Skeletal muscle tissue (tissue), 3 donors: ENCODE measurements at regions not wholly inside any gene's neighbourhood (a gene's known extent, or its start where the extent isn't known, plus 50 kb on each side); places are given as distances from the start of the nearest gene placed in this dataset.
"Not testable (repeated sequence)": the region's sequence is repeated elsewhere in the genome, so short reads cannot be mapped to it uniquely, and the experiment has no call there.

ENCODE experiments used
- H3K27ac ChIP-seq: one replicate; pipeline ENCODE4 v1.7.0; 2013; ENCODE audit warnings: mild to moderate bottlenecking, low read depth, low read length, inconsistent platforms
- H3K27me3 ChIP-seq, 3 donors: one replicate each; pipeline ENCODE4 v1.7.0; 2013; ENCODE audit warnings: low read length in 3 of 3; ENCODE audit not compliant: control insufficient read depth in 3 of 3, insufficient read depth in 3 of 3
- H3K36me3 ChIP-seq, 3 donors: one replicate each; pipeline ENCODE4 v1.7.0; 2013; ENCODE audit warnings: low read length in 3 of 3; ENCODE audit not compliant: control insufficient read depth in 3 of 3, insufficient read depth in 3 of 3
- H3K4me1 ChIP-seq, 3 donors: one replicate each; pipeline ENCODE4 v1.7.0; 2013; ENCODE audit warnings: low read length in 3 of 3, mild to moderate bottlenecking in 3 of 3; ENCODE audit not compliant: control insufficient read depth in 3 of 3, insufficient read depth in 3 of 3
- H3K4me3 ChIP-seq, 3 donors: one replicate each; pipeline ENCODE4 v1.7.0; 2013; ENCODE audit warnings: low read length in 3 of 3
- H3K9ac ChIP-seq, 3 donors: one replicate each; pipeline ENCODE4 v1.7.0; 2013; ENCODE audit warnings: low read length in 3 of 3, mild to moderate bottlenecking in 3 of 3, moderate library complexity in 2 of 3, low read depth in 1 of 3
- H3K9me3 ChIP-seq, 3 donors: one replicate each; pipeline ENCODE4 v1.7.0; 2013; ENCODE audit warnings: low read length in 3 of 3; ENCODE audit not compliant: control insufficient read depth in 3 of 3
- donor health status: Osteomylitis.

DNA sequence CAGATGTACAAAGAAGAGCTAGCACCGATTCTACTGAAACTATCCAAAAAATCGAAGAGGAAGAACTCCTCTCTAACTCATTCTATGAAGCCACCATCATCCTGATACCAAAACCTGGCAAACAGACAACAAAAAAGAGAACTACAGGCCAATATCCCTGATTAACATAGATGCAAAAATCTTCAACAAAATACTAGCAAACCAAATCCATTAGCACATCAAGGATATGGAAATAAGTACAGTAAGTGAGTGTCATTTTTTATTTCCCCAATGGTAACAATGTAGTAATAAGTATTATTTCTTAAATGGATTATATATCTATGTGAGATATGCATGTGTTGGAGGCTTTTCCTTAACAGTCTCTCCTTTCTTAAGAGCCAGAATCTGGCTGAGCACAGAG, 134.5 kb upstream of the SMLR1 start:
- H3K4me3 ChIP-seq: no peak overlapping the region
- H3K27me3 ChIP-seq: no peaks in the 10 kb centered on the region
- H3K4me1 ChIP-seq: no peaks in the 10 kb centered on the region
- no peaks in the 10 kb centered on the region for H3K9me3 ChIP-seq
- H3K36me3 ChIP-seq: no peaks in the 10 kb centered on the region
- H3K9ac ChIP-seq: no peak overlapping the region
- no peak overlapping the region for H3K27ac ChIP-seq

DNA sequence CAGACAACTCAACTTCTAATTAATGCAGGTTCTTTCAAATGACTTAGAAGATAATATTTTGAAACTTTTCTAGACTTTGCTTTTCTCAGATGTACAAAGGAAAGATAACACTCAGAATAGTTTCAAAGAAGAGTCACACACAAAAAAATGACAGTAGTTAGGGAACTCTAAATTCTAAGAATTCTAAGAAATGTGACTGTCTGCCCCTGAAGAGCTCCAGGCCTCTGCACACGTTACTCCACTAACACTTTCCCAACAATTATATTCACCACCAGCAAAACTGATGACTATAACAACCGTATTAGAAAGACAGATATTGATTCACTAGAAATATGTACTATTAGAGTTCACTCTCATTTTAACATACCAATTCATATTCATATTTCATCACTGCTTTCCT, 133.3 kb upstream of the SMLR1 start:
- Histone ChIP-seq H3K4me1 (no peaks in the 10 kb centered on the region), H3K27ac (no peak overlapping the region), H3K27me3 (no peaks in the 10 kb centered on the region), H3K4me3 (no peak overlapping the region), H3K9me3 (no peaks in the 10 kb centered on the region), H3K36me3 (no peaks in the 10 kb centered on the region), H3K9ac (no peak overlapping the region)

DNA sequence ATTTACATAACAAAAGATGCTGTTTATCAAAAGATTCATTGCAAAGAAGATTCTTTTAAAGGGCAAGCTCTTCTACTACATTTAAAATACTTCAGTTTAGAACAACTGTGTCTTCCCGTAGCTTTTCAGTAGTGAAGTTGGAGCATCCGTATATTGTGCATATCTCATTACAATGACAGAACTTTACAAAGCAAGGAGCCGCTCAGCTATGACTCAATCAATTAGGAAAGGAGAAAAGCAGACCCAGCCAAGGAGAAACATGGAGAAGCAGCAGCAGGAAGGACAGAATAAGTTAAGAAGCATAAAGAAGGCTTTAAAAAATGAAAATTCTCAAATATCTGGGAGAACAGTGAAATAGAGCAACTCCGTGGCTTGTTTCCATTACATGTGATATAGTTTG, 132.6 kb upstream of the SMLR1 start:
- H3K36me3 ChIP-seq: no peaks in the 10 kb centered on the region

DNA sequence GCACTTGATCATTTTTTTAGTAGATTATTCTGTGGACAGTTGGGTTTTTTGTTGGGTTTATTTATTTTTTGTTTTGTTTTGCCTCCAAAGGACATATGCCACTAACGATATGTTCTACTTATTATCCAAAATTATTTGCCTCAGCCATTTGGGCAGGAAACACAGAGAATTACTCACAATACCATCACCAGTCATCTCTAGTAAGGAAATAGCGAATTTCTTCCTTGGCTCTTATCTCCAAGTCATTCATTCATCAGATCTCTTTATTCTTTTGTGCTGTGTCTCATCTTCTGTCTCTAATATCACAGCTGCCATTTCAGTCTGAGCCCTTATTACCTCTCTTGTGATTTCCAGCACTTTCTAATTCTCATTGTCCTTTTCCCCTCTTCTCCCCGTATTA, 130.4 kb upstream of the SMLR1 start:
- Histone ChIP-seq H3K4me1 (no peaks in the 10 kb centered on the region), H3K4me3 (no peak overlapping the region), H3K36me3 (no peaks in the 10 kb centered on the region), H3K9ac (no peak overlapping the region), H3K27ac (no peak overlapping the region), H3K9me3 (no peaks in the 10 kb centered on the region), H3K27me3 (peaks cover 0 to under 1% (median 0%) of the 10 kb centered on the region in 3 donors)

More for the DNA sequence above, 132.6 kb upstream of the SMLR1 start:
- no peaks in the 10 kb centered on the region for H3K27me3 ChIP-seq
- no peak overlapping the region for H3K9ac ChIP-seq
- no peak overlapping the region for H3K27ac ChIP-seq
- no peaks in the 10 kb centered on the region for H3K4me1 ChIP-seq
- no peaks in the 10 kb centered on the region for H3K9me3 ChIP-seq
- H3K4me3 ChIP-seq: no peak overlapping the region

DNA sequence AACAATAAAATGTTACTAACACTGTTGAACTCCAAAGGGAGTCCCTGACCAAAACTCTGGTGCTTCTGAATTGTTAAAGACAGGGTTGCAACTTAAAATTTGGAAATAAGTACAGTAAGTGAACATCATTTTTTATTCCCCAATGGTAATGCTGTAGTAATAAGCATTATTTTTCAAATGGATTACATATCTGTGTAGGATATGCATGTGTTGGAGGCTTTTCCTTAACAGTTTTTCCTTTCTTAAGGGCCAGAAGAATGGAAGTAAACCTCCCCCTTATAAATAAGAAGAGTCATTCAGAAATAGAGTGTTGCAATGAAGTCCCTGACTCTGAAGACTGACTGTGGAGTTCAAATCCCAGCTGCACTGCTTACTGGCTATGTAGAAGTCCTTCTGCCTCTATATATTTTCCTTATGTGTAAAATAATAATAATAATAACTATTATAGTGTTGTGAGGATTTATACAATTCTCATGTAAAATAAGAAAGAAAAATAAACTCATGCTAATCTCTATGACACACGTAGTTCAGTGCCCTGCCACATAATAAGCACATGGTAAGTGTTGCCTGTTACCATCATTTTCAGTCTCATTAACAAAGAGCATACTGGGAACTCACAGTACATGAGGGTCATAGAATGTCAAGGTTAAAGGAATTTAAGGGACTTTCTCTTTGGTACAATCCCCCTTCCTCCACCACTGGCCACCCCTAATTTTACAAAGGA, 129.8 kb upstream of the SMLR1 start:
- Histone ChIP-seq H3K9ac (no peak overlapping the region), H3K27ac (no peak overlapping the region), H3K4me1 (no peaks in the 10 kb centered on the region), H3K9me3 (no peaks in the 10 kb centered on the region), H3K4me3 (no peak overlapping the region), H3K36me3 (no peaks in the 10 kb centered on the region), H3K27me3 (peaks cover 0 to 5% (median 0%) of the 10 kb centered on the region in 3 donors)

DNA sequence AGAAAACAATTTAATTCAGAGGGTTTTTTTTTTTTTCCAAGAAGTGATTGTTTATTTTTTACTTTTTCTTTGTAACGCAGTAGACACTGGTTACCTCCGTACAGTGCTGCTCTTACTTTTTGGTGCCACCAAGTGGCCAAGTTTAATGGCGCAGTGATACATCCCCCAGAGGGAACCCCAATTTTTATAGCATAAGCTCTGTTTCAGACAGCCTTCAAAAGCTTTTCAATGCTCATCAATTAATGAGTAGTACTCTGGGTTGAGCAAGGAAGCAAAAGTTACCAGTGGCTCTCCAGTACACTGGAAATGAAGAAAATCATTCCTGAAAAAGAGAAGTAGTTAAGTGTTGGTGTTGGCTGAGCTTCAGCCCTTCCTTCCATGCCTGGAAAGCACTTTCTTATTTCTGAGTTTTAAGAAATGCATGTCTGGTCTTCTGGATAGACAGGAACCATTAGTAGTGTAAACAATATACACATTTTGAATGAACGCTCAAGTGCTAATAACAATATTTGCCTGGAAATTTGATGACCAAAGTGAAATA, 129.1 kb upstream of the SMLR1 start:
- no peak overlapping the region for H3K9ac ChIP-seq

DNA sequence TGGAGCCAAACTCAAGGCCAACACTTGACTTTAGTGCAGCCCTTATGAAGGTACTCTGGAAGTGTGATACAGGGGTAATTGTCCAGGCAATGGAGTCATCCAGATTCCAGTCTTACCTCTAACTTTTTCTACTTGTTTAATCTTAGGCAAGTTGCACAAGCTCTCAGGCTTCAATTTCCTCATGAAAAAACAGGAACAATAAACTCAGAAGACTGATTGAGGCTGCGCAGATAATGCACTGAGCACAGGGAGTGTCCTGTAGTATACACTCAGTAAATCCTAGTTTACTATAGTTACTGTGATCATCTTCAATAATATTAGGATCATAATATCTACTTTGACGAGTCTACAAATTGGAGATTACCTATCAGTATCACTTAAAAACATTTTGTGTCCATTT, 127.5 kb upstream of the SMLR1 start:
- H3K4me3 ChIP-seq: no peak overlapping the region
- H3K36me3 ChIP-seq: no peaks in the 10 kb centered on the region
- no peak overlapping the region for H3K9ac ChIP-seq
- peaks cover 0 to 5% (median 0%) of the 10 kb centered on the region in 3 donors for H3K27me3 ChIP-seq
- no peaks in the 10 kb centered on the region for H3K9me3 ChIP-seq
- H3K4me1 ChIP-seq: no peaks in the 10 kb centered on the region
- no peak overlapping the region for H3K27ac ChIP-seq

More for the DNA sequence above, 129.1 kb upstream of the SMLR1 start:
- H3K4me3 ChIP-seq: no peak overlapping the region
- H3K27me3 ChIP-seq: peaks cover 0 to 5% (median 0%) of the 10 kb centered on the region in 3 donors
- H3K27ac ChIP-seq: no peak overlapping the region
- H3K36me3 ChIP-seq: no peaks in the 10 kb centered on the region
- no peaks in the 10 kb centered on the region for H3K9me3 ChIP-seq
- H3K4me1 ChIP-seq: no peaks in the 10 kb centered on the region

DNA sequence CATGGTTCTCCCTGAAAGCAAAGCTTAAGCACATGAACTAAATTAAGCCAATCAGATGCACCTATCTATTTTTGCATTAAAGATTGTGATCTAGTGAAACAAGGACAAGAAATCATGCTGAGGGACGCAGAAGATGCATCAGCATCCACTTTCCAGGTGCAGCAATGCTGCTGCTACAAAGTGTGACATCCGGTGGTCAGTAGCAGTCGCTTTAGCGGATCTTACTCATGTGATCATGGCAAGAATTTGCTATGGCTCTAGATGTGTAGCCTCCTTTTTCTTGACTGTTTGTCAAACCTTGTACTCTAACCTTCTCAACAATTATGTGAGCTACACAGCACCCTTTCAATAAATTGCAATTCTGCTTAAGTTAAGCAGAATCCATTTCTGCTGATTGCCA, 126.8 kb upstream of the SMLR1 start:
- no peaks in the 10 kb centered on the region for H3K4me1 ChIP-seq
- no peaks in the 10 kb centered on the region for H3K9me3 ChIP-seq
- H3K27ac ChIP-seq: no peak overlapping the region

DNA sequence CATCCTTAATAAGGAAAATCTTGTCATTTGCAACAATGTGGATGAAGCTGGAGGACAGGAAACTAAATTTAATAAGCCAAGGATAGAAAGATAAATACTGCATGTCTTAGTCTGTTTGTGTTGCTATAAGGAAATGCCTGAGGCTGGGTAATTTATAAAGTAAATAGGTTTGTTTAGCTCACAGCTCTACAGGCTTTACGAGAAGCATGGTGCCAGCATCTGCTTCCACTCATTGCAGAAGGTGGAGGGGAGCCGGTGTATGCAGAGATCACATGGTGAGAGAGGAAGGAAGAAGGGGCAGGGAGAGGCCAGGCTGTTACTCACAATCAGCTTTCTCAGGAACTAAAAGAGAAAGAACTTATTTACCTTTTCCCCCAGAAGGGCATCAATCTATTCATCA, 118.9 kb upstream of the SMLR1 start:
- Histone ChIP-seq H3K9me3 (no peaks in the 10 kb centered on the region), H3K36me3 (no peaks in the 10 kb centered on the region), H3K4me3 (no peak overlapping the region), H3K9ac (no peak overlapping the region), H3K4me1 (no peaks in the 10 kb centered on the region), H3K27ac (no peak overlapping the region), H3K27me3 (no peaks in the 10 kb centered on the region)

More for the DNA sequence above, 126.8 kb upstream of the SMLR1 start:
- no peak overlapping the region for H3K9ac ChIP-seq
- H3K36me3 ChIP-seq: no peaks in the 10 kb centered on the region
- no peak overlapping the region for H3K4me3 ChIP-seq
- H3K27me3 ChIP-seq: peaks cover 0 to 5% (median 0%) of the 10 kb centered on the region in 3 donors

DNA sequence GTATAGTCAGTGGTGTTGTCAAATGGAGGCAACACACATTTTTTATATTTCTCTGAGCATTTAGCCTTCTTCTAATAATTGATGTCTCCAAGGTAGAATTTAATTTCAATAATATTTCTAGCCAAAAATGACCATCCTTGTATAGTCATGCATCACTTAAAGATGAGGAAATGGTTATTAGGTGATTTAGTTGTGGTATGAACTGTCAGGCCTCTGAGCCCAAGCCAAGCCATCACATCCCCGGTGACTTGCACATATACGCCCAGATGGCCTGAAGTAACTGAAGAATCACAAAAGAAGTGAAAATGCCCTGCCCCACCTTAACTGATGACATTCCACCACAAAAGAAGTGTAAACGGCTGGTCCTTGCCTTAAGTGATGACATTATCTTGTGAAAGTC, 115.6 kb upstream of the SMLR1 start:
- not testable (repeated sequence) for H3K4me1 ChIP-seq, H3K9ac ChIP-seq, H3K27ac ChIP-seq, H3K9me3 ChIP-seq, H3K4me3 ChIP-seq, H3K36me3 ChIP-seq, H3K27me3 ChIP-seq
